Keratinocyte (primary cell): ENCODE measurements at regions not wholly inside any gene's neighbourhood (a gene's known extent, or its start where the extent isn't known, plus 50 kb on each side); places are given as distances from the start of the nearest gene placed in this dataset.

ENCODE experiments used
- CTCF ChIP-seq, 3 experiments: IDR thresholded peaks in 1 of 3; conservative IDR thresholded peaks in 1 of 3; optimal IDR thresholded peaks in 1 of 3; 2 replicates in 2 of 3; 3 replicates in 1 of 3; pipeline versions ENCODE3 to v1.5.1; 2011; ENCODE audit warnings: low read length in 3 of 3, mild to moderate bottlenecking in 3 of 3, moderate library complexity in 2 of 3, control low read depth in 1 of 3, inconsistent platforms in 1 of 3; ENCODE audit not compliant: insufficient read depth in 2 of 3; ENCODE audit errors: extremely low read depth in 1 of 3
- EZH2 ChIP-seq: IDR thresholded peaks from one replicate; pipeline ENCODE4 v1.6.1; 2012; ENCODE audit warnings: inconsistent platforms, mild to moderate bottlenecking, low read length, moderate library complexity

GRCh38 chr5:111926026-111926425 lies 169.0 kb upstream of the NREP start:
- TF ChIP-seq CTCF (optimal IDR thresholded peaks at IDR 0.05 in 1 of 3, IDR thresholded peaks at IDR 0.05 in 1 of 3, conservative IDR thresholded peaks at IDR 0.05 in 1 of 3; ENCODE audit: extremely low read depth in 1 of 3, insufficient read depth in 2 of 3, low read length in 3 of 3): no peak
- TF ChIP-seq EZH2: no peak
